ENCODE measurements at regions not wholly inside any gene's neighbourhood (a gene's known extent, or its start where the extent isn't known, plus 50 kb on each side); places are given as distances from the start of the nearest gene placed in this dataset.

DNA sequence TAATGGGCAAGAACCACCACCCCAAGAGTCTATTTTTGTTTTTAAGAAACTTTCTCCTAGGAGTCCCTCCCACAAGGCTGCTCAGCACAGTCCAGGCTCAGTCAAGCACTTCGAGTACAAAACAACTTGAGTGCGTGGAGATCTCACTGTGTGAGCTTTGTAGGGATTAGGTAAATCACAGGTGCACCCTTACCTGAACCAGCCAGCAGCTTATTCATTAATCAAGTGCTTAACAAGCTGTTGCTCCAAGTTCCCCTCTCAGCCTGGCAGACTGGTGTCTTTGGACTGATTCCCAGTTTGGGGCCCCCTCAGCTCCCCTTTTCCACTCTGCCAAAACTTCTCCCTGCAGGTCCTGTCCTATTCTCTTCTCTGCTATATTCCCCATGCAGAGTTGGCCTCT, 133.1 kb downstream of the LY86 start:
- Histone ChIP-seq H3K36me3 (no peaks in the 10 kb centered on the region), H3K4me1 (peaks cover 56% of the 10 kb centered on the region), H3K9me3 (no peaks in the 10 kb centered on the region), H3K27ac (no peak overlapping the region), H3K4me3 (no peak overlapping the region), H3K27me3 (no peaks in the 10 kb centered on the region)
- no peak for DNase-seq (ENCODE audit: low spot score in 2 of 2)
- TF ChIP-seq, protein P1, sequence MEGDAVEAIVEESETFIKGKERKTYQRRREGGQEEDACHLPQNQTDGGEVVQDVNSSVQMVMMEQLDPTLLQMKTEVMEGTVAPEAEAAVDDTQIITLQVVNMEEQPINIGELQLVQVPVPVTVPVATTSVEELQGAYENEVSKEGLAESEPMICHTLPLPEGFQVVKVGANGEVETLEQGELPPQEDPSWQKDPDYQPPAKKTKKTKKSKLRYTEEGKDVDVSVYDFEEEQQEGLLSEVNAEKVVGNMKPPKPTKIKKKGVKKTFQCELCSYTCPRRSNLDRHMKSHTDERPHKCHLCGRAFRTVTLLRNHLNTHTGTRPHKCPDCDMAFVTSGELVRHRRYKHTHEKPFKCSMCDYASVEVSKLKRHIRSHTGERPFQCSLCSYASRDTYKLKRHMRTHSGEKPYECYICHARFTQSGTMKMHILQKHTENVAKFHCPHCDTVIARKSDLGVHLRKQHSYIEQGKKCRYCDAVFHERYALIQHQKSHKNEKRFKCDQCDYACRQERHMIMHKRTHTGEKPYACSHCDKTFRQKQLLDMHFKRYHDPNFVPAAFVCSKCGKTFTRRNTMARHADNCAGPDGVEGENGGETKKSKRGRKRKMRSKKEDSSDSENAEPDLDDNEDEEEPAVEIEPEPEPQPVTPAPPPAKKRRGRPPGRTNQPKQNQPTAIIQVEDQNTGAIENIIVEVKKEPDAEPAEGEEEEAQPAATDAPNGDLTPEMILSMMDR (IDR thresholded peaks at IDR 0.05), result no peak
- WGBS, result 52% methylated on average over 2 of the region's 2 CpGs

DNA sequence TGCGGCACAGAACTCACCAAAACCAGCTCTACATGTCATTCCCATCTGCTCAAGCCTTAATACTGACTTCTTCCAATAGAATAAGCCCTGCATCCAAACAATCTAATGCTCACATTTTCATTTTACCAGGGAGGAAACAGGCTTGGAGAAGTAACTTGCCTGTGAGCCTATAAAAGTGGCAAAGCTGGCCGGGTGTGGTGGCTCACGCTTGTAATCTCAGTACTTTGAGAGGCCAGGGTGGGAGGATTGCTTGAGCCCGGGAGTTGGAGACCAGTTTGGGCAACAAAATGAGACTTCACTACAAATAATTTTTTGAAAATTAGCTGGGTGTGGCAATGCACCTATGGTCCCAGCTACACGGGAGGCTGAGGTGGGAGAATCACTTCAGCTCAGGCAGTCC, 133.7 kb downstream of the LY86 start:
- Histone ChIP-seq H3K4me1 (peaks cover 51% of the 10 kb centered on the region), H3K27ac (no peak overlapping the region), H3K36me3 (no peaks in the 10 kb centered on the region), H3K9me3 (no peaks in the 10 kb centered on the region), H3K27me3 (no peaks in the 10 kb centered on the region), H3K4me3 (no peak overlapping the region)
- TF ChIP-seq, protein P1 (IDR thresholded peaks at IDR 0.05), result no peak
- TF ChIP-seq EP300 (IDR thresholded peaks at IDR 0.05) (no peak), POLR2A (IDR thresholded peaks at IDR 0.05) (no peak), POLR2AphosphoS5 (IDR thresholded peaks at IDR 0.05) (no peak)
- WGBS, result 88% methylated on average over 5 of the region's 5 CpGs
- no peak for DNase-seq (ENCODE audit: low spot score in 2 of 2)

DNA sequence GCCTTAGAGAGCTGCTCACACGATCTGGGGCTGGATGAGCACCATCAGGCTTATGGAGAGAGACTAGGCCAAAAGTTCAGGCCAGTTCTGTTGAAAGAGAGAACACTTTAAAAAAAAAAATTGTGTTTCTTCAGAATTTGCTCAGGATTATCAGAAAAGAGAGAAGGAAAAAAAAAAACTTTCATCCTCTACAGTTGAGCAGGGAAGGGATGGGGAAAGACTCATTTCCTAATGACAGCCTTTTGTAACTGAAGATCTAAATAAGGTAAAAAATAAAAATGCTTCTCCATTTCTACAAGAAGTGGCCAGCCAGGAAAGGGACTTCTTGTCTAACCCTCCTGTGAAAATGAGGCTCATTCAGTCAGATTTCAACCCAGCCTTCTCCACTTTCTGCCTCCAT, 134.8 kb downstream of the LY86 start:
- DNase-seq (ENCODE audit: low spot score in 2 of 2), result no peak
- H3K27ac ChIP-seq, result peak overlapping the region; percentile 91
- H3K9me3 ChIP-seq, result no peaks in the 10 kb centered on the region
- no peaks in the 10 kb centered on the region for H3K36me3 ChIP-seq
- 40% methylated on average over 1 of the region's 1 CpG for WGBS
- peaks cover 42% of the 10 kb centered on the region for H3K4me1 ChIP-seq
- TF ChIP-seq POLR2A (IDR thresholded peaks at IDR 0.05), result no peak
- TF ChIP-seq EP300 (IDR thresholded peaks at IDR 0.05), result no peak
- TF ChIP-seq, protein P1 (IDR thresholded peaks at IDR 0.05), result no peak
- TF ChIP-seq POLR2AphosphoS5 (IDR thresholded peaks at IDR 0.05), result no peak
- H3K27me3 ChIP-seq, result no peaks in the 10 kb centered on the region
- H3K4me3 ChIP-seq, result no peak overlapping the region

DNA sequence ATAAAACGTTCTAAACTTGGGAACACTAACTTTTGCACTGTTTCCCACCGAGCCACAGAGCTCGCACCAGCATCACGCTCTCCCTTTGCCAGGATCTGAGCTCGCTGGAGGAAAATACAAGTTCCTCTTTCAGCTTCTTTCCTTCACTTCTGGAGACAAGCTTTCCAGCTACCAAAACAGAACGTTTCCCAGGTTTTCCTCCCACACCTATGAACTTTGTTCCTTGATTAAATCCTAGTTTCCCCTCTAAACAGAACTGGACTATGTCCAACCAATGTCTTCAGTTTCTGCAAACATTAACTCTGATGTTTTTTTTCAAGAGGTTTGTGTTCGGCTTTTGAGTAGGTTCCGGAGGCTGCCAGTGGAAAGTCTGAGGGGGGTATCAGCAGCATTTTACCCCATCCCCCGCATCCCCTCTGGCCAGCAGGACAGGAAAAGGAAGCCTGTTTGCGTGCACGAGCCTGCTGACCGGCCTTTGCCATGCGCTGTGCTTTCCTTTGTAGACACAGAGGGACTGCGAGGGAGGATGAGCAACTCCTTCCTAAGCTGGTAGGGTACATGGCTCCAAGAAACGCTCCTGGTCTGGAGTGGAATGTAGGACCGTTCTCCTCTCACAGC, 135.5 kb downstream of the LY86 start:
- no peak for TF ChIP-seq EP300 (IDR thresholded peaks at IDR 0.05)
- no peak for TF ChIP-seq POLR2AphosphoS5 (IDR thresholded peaks at IDR 0.05)
- no peak for TF ChIP-seq POLR2A (IDR thresholded peaks at IDR 0.05)
- TF ChIP-seq, protein P1 (IDR thresholded peaks at IDR 0.05), result no peak
- Histone ChIP-seq H3K27me3 (no peaks in the 10 kb centered on the region), H3K4me3 (peak overlapping the region; percentile 48), H3K9me3 (no peaks in the 10 kb centered on the region), H3K36me3 (no peaks in the 10 kb centered on the region), H3K4me1 (peaks cover 38% of the 10 kb centered on the region), H3K27ac (peak overlapping the region; percentile 91)
- 22% methylated on average over 15 of the region's 16 CpGs for WGBS
- DNase-seq (ENCODE audit: low spot score in 2 of 2), result peak in 1 of 2 donors; percentile 74

DNA sequence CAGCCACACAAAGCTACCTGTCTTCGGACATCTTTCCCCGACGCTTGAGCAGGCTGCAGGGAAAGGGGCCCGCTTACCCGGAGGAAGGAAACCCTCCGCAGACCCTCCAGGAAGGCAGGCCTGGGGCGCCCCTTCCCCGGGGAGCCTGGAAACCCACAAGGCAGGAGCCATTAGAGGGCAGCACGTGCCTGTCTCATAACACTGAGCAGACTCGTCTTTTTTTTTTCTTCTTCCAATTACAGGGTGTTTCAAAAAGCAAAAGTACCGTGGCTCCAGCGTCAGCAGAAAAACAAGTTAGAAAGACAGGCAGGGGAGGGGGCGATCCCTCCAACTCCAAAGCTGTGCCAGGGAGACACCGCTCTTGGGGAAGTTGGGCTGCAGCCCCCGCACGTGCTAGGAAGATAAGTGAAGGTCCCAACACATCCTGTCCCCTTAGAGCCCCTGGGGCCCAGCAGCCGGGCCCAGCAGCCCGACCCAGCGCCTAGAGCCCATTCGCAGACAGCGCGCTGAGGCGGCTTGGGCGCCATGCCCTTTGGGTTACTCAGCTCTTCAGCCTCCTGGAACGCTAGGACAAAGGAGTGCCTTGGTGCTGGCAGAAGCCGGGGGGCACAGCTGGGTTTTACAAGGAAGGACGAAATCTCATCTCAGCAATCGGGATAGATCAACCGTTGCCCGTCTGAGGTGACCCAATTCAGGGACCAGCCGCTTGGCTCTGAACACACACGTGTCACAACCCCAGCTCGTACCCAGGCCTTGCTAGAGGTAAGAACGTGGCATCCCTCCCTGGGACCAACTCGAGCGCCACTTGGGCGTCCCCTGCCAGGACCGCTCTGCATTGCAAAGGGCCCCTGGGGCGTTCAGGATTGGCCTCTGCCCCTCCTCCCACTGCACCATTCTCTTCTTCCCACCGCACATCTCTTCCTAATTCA, 136.3 kb downstream of the LY86 start:
- Histone ChIP-seq H3K27me3 (no peaks in the 10 kb centered on the region), H3K4me3 (peak overlapping the region; percentile 48), H3K4me1 (peaks cover 38% of the 10 kb centered on the region), H3K9me3 (no peaks in the 10 kb centered on the region), H3K27ac (peak overlapping the region; percentile 91), H3K36me3 (no peaks in the 10 kb centered on the region)
- TF ChIP-seq, protein P1 (IDR thresholded peaks at IDR 0.05), result peak; percentile 47 to 59
- no peak for TF ChIP-seq POLR2A (IDR thresholded peaks at IDR 0.05)
- 8% methylated on average over 22 of the region's 40 CpGs for WGBS
- peak; percentile 83 for DNase-seq (ENCODE audit: low spot score in 2 of 2)
